NCI-H526 (cell line): ENCODE measurements at regions not wholly inside any gene's neighbourhood (a gene's known extent, or its start where the extent isn't known, plus 50 kb on each side); places are given as distances from the start of the nearest gene placed in this dataset.

Experiments
- DNase-seq, 2 experiments: peaks; one replicate each; lab custom pipeline; 2025; lab: John Stamatoyannopoulos, UW

DNA sequence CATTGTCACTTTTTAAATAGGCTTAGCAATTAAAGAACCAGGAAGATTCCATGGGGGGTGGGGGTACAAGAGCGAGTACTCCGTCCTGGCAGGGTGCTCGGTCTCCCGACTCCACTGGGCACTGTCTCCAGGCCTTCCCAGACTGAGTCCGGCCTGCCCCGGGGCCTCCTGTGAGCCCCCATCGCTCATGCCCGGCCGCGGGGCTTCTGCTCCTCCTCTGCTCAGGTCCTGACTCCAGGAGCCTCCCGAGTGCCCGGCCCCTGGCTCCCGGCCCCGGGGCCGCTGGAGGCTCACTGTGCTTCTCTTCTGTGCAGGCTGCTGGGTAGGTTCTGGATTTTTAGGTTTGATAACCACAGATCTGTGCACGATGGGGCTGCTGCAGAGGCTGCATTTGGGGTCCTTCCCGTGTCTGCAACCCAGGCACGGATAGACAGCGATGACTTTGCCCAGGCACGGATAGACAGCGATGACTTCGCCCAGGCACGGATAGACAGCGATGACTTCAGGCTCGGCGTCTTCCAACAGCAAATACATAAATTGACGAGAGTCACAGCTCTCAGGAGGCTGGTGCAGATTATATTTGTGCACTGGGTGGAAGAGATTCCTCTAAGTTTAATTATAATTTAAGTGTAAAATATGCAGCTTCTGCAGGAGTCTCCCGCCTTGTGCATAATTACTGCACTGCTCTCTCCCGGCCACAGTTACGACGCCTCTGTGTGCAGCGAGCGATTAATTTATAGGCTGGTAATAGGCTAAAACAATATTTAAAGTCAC, 74.8 kb upstream of the RXRA start:
- DNase-seq: no peak

DNA sequence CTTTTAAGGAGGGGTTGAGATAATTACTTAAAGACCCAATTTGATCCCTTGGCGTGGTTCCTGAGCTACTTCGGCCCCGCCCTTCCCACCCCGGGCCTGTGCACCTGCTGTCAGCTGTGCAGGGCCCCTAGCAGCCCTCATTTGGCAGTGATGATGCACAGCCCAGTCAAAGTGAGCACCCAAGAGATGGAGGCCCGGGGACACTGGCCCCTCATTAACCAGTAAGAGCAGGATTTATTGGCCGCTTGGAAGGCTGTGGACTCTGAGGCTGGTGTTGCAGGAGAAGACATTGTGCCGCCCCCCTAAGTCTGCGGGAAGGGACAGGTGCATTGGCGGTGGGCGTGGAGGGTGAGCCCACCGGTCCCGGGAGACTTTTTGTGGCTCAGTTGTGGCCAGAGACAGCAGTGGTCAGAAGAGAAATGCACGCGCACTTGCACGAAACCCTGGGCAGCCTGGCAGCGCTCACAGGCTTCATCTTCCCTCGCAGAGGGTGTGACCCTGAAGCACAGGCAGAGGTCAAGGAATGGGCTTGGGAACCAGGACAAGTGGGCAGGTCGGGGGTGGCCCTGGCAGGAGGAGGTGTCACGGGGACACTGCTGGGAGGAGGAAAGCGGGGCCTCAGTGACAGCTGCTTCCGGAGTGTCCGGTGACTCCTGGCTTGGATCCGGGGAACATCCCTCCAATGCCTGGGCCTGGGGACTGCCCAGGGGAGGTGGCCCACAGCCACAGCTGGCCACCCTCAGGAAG, 74.0 kb upstream of the RXRA start:
- peak in 1 of 2 experiments; percentile 12 for DNase-seq

DNA sequence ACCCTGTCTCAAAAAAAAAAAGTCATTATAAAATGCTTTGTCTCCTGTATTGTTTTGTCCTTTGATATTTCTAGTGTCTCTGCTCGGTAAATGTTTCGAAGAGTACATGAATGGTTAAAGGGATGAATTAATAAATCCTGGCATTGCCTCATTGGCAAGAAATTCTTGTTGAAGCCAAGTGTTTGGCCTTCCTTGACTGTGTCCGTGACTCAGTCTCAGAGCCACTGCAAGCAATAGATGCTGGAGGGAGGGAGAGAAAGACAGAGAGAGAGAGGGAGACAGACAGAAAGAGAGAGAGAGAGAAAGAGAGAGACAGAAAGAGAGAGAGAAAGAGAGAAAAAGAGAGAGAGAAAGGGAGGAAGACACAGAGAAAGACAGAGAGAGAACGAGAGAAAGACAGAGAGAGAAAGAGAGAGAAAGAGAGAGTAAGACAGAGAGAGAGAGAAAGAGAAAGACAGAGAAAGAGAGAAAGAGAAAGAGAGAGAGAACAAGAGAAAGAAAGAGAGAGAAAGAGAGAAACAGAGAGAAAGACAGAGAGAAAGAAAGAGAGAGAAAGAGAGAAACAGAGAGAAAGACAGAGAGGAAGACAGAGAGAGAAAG, 72.5 kb upstream of the RXRA start:
- DNase-seq: no peak

DNA sequence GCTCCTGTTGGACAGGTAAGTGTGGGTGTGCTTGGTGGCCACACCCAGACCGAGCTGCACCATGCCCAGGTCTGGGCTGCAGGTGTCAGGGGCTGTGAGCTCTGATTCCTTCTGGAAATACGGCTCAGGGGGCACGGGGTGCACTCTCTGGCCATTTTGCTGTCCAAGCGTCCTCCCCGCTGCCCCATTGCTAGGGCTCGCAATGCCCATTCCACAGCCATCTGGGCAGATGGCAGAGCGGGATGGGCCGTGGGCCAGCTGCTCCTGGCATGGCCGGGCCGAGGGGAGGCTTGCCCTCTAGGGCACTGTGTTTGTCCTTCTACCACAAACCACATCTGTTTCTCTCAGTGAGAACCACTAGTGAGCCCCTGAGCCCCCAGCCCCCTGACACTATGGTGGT, 67.9 kb upstream of the RXRA start:
- DNase-seq: no peak

DNA sequence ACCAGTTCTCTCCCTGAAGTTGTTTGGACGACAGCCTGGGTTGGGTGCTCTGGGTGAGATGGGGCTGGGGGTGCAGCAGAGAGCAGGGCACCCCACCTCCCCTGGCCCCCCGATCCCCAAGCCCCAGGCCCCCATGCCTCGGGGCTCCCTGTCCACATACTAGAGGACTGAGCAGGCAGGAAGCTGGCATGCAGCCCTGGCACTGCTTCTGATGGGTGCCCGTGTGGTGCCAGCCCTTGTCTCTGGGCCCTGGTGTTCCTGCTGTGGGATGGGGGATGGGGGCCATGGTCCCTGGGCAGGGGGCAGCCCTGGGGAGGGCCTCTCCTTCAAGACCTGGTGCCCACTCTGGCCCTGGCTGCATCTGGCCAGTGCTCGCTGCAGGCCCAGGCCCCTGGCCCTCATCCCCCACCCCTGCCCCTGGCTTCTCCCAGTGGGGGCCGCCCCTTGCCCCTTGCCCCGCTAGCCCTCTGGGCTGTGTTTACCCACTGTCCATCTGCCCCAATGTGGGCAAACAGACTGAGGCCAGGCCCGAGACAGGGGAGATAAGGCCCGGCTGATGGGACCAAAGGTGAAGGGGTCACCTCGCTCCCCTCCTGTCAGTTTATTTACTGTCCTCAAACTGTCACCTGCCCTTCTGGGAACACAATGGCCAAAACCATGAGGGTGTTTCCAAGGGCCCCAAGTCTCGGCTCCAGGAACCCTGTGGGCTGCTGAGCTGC, 67.3 kb upstream of the RXRA start:
- no peak for DNase-seq

DNA sequence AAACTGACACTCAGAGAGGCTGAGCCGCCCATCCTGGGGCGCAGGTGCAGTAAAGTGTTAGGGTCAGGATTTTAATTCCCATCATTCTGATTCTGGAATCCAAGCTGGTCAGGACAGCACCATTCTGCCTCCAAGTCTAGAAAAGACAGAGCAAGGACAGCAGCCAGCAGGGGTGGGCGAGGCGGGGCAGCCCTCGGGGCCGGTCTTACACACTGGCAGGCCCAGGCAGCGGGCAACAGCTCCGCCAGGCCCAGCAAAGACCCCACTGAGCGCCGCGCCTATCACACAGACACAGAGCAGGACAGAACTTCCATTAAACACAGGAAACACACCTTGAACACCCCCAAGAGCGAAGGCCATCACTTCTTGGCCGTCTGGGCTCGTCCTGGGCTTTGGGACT, 66.5 kb upstream of the RXRA start:
- no peak for DNase-seq

DNA sequence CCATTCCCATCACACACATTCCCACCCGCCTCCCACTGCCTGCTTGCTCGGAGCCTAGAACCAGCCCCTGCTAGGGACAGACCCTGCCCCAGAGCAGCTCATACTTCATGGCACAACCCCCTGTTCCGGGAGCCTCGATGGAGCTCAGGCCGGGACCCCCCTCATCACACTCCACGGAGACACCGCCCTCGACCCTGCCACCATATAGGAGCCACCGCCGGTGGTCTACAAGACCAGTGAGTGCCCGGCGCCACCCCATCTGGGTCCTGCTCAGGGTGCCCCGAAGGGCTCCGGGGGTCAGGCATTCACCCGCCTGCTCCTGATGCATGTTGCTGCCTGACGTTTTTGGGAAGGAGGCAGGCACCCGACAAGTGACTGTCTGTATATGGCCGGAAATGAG, 65.5 kb upstream of the RXRA start:
- DNase-seq: no peak

DNA sequence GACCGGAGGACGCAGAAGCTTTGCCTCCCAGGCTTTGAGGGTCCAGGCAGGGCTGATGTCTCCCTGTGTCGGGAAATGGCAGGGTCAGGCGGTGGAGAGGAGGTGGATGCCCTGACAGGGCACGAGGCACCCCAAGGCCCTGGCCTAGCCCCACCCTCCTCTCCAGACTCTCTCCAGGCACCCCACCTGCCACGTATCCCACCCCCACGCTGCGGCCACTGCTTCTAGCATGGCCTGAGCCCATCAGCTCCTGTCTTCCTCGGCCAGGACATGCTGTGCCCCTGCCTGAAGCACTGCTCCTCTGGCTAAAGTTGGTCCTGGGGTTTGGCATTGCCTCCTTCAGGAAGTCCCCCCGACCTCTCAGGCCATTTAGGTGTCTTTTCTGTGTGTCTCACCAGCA, 64.2 kb upstream of the RXRA start:
- DNase-seq: no peak

DNA sequence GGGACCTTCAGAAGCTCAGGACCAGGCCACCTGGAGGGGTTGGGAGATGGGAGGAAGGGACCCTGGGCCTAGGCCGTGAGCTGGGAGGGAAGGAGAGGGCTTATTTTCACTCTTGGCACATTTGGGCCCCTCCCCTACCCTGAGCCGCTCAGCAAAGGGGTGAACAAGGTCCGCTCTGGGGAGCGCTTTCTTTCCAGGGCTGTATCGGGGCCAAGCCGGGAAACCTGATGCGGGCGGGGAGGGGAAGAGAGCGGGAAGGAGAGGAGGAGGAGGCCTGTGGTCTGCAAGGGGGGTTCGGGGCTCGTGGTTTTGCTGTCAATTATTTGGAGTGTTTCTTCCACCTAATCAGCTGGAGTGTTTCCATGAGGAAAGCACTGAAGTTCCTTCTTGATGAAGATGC, 62.7 kb upstream of the RXRA start:
- DNase-seq: no peak

DNA sequence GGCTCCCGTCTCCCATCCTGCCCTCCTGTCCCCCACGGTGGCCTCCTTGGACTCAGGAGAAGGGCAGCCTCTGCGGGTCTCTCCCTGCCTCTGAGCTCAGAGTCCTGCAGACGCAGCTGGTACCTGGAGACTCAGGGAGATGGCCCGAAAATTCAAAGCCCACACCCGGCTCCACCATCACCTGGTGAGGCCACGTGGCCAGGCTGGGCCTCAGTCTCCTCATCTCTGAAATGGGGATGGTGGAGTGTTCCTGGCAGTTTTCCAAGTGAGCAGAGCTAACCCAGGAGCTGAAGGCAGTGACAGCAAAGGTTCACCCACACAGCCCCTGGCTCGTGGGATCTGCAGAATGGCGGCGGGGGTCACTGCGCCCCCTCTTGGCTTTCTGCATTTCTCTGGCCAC, 62.1 kb upstream of the RXRA start:
- DNase-seq: no peak

DNA sequence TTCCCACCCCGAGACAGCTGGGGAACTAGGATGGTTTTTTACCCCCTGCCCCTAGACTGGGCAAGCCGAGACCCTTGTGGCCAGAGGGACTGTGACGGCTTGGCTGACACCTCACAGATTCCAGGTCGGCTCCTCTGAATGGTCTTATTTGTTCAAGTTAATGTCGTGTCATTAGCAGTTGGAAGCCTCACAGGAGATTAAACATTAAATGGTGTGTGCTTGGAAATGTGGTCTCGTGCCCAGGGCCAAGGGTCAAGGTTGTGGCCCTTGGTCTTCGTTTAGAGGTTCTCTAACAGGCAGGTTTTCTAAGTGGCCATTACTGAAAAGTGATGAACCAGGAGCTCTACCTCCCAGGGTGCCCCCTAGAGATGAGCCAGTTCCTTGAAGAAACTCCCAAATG, 61.2 kb upstream of the RXRA start:
- no peak for DNase-seq

DNA sequence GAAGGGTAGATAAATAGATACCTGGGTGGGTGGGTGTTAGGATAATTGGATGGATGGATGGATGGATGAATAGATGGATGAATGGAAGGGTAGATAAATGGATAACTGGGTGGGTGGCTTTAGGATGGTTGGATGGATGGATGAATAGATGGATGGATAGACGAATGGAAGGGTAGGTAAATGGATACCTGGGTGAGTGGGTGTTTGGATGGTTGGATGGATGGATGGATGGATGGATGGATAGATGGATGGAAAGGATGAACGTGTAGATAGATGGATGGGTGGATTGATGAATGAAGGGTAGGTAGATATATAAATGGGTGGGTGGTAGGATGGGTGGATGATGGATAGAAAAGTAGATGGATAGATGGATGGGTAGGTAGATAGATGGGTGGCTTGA, 59.8 kb upstream of the RXRA start:
- DNase-seq: no peak

DNA sequence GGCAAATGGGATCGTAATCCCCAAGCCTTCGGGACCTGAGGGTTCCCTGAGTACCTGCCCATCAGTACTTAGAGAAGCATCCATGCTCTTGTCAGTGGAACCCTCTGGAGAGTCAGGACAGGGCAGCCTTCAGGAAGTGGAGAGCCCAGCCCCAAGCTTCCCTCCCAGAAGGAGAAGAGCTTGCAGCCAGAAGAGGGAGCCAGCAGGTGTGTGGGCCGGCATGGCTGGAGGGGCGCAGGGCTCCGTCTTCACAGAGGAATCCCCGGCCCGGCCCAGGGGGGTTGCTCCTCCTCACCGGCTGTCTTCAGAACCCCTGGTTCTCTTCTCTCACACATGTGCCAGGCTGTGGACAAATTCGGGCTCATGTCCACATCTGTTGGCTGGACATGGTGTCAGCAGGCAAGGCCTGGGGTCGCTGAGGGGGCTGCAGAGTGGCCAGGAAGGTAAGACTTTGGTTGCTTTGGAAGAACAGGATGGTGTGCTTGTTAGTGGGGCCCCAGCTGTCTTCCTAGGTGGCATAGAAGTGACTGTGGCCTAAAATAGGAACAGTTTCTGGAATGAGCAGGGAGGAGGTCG, 58.9 kb upstream of the RXRA start:
- DNase-seq: no peak

DNA sequence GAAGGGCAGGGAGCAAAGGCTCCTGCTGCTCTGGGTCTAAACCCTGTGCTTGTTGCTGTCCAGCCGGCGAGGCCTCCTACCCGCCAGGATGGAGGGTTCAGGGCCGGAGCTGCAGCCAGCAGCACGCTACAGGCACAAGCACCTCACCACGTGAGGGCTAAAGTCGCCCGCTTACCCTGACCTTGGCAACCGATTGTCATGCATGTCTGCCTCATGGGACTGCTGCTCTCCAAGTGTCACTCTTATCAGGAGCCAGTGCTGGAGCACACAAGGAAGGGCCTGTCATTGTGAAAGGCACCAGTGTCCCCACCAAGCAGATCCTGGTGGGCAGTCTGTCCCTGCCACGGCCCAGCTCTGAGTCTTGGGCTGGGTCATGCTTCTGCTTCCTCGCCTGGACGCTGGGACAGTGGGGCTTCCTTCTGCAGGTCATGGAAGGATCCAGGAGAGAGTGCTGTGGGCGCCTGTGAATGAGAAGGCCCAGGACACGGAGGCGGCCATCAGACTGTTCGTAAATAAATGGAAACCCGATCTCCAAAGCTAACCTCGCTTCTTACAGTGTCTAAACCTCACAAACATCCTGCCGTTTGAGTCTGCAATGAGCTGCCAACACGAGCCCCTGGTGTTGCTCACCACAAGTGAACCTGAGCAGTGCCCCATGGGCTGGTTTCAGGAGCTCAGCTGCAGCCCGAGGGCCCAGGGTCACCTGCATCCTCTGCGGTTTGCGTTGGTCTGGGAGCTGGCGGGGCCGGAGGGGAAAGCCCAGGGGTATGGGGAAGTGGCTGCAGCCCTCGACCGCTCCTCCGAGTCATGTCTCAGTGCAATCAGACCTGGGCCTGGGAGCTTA, 58.2 kb upstream of the RXRA start:
- no peak for DNase-seq

DNA sequence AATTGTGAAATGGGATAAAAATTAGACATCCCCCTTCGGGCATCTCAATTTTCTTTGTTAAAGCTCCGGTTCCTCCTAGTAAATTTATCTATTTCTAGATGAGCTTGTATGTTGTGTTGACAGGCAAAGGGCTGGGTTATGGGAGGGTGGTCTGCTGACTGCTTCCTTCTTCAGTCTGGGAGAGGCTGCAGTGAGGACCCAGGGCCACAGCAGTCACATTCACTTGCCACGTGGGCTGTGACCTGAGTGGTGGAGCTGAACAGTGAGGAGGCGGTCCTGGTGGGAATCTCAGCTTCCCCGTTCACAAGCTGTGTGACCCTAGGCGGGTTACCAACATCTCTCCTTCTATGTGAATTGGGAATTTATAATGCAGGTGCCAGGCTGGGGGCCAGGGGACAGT, 57.5 kb upstream of the RXRA start:
- DNase-seq: no peak

DNA sequence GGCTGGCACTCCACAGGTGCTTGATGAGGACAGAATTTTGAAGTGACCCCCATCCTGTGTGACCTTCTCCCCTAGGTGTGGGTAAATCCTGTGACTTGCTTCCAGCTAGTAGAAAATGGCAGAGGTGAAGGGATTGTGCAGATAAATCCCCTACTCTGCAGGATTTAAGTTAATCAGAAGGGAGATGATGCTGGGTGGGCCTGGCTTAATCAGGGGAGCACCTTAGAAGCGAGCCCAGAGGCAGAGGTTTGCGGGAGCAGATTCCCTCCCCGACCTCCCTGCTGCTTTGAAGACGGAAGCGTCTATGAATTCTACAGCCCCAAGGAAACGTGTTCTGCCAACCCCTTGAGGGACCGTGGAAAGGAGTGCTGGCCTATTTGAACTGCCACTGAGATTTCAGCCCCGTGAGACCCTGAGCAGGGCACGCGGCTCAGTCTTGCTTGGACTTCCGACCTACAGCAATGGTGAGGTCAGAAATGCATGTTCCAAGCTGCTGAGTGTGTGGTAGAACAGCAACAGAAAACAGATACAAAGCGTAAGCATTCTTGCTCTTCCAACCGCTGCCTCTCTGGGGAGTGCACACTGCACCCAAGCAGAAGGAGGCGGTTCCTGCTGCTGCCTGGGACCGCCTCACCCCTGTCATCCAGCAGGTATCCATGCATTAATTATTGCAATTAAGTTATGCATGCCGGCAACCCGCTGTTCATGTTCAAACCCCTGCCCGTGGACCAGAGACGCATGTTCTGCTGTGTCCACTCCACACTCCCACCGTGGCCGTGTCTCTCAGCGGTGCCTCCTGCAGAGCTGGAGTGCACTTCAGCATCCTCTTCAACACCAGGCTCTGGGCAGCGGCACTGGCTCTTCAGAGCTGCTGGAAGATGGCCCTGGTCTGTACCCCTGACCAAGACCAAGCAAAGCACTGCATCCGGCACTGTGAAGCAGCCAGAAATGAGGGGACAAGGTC, 54.6 kb upstream of the RXRA start:
- DNase-seq: no peak

DNA sequence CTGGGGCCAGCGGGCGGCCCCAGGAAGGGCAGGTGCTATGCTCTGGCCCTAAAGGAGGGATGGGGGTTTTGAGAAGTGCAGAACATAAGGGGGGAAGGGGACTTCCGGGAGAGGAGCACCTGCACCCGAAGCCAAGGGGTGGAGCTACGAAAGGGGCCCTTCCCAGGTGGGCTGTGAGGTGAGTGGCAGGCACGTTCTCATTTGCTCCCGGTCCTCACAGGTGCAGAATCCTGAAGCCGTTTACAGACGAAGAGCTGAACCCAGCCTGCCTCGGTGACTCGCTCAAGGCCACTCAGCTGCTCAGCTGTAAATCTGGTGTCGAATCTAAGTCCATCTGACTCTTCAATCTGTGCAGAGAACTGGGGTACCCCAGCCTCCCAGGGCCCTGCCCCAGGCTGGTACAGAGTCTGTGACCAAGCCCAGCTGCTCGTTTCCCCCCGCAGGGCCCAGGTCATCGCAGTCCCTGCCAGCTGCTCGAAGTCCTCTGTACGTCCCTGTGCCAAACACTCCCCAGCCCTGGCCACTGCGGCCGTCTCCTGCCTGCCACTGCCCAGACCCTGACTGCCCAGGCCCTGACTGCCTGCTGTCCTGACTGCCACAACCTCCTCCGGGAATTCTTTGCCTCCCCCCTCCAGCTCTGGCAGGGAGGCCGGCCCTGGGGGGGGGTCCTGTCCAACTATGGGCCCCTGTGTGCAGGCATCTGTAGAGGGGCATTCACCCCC, 53.8 kb upstream of the RXRA start:
- DNase-seq: no peak

DNA sequence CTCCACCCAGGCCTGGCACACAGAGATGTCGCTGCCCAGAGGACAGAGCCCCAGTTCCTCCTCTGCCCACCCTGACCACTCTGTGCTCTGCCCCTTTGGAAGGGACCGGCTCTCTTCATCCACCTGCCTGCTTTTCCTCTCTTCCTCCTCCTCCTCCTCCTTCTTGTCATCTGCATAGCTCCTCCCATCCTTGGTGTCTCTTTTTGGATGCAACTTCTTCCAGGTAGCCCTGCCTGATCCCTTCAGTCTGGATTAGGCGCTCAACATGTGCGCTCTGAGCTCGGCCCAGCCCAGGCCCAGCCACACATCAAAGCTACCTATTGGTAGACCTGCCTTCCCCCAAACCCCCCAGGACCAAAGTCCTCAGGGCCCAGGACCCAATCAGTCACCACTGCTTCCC, 52.6 kb upstream of the RXRA start:
- no peak for DNase-seq

DNA sequence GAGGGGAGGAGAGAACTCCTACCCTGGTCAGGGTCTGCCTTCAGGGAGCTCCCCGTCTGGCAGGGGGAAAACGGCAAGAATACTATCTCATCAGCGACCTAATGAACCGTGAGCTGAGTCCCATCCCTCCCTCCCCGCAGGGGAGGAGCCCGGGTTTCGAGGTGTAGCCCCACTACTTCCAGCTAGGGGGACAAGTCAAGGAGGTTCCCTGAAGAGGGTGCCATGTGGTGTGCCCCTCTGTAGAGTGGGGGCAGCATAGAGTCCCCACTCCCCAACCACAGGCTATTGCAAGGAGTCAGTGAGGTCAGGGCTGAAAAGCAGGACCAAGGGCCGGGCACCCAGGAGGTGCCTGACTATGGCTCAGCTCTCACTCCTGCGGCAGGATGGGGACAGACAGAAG, 50.9 kb upstream of the RXRA start:
- DNase-seq: no peak
